Activated naive CD8-positive, alpha-beta T cell treated with anti-CD3 and anti-CD28 coated beads, Interleukin-2, amount 50 U/mL, for 24 hours (primary cell): ENCODE measurements at regions not wholly inside any gene's neighbourhood (a gene's known extent, or its start where the extent isn't known, plus 50 kb on each side); places are given as distances from the start of the nearest gene placed in this dataset.
"Not testable (repeated sequence)": the region's sequence is repeated elsewhere in the genome, so short reads cannot be mapped to it uniquely, and the experiment has no call there.

Source experiments
- ATAC-seq: fragments of 150-1000 bp; cut with Tn5 transposase; one replicate; pipeline ENCODE4 v1.10.0; 2021
- DNase-seq: peaks from one replicate; pipeline ENCODE4 v3.0.0; 2021
- H3K27ac Mint-ChIP-seq: one replicate; pipeline ENCODE4 v1.8.0; 2021; ENCODE audit warnings: mild to moderate bottlenecking, mixed read lengths
- H3K27me3 Mint-ChIP-seq: one replicate; pipeline ENCODE4 v1.8.0; 2021; ENCODE audit warnings: mixed read lengths
- H3K36me3 Mint-ChIP-seq: one replicate; pipeline ENCODE4 v1.8.0; 2021; ENCODE audit warnings: low read depth, mixed read lengths
- H3K4me1 Mint-ChIP-seq: one replicate; pipeline ENCODE4 v1.8.0; 2021; ENCODE audit warnings: mixed read lengths
- H3K4me3 Mint-ChIP-seq: one replicate; pipeline ENCODE4 v1.8.0; 2021; ENCODE audit warnings: mild to moderate bottlenecking, moderate library complexity, mixed read lengths
- H3K9me3 Mint-ChIP-seq: one replicate; pipeline ENCODE4 v1.8.0; 2021; ENCODE audit warnings: mixed read lengths

GRCh38 chr16:47977802-47978201 is 178.0 kb downstream of the ABCC12 start:
- Mint-ChIP-seq H3K27me3 (peaks cover 2% of the 10 kb centered on the region), H3K4me3 (no peak overlapping the region), H3K4me1 (no peaks in the 10 kb centered on the region), H3K36me3 (no peaks in the 10 kb centered on the region), H3K9me3 (peaks cover 3% of the 10 kb centered on the region), H3K27ac (no peak overlapping the region)
- DNase-seq = no peak
- ATAC-seq = no peak

DNA sequence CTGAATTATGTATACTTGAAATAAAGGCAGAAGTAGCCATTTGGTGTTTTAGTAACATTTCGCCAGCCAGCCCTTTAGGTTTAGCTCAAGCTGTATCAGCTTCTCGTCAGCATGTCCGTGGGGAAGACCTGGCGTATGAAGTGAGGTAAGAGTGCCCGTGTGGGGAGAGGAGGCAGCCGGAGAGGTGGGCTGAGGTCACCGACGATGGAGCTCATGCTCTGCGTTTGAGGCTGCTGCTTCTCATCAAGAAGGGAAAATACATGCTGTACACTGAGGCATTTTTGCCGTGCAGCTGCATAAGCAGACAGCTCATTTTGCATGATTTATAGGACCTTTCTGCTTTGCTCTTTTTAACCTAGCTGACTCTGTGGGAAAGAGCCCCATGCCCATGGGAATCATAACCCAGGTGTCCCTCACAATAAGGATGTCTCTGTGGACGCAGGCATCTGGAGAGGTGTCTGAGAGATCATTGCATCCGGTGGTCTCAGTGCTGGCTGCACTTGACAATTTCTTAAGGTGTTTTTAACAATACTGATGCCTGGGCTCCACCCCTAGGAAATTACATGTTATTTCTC is 179.1 kb downstream of the ABCC12 start:
- Mint-ChIP-seq H3K36me3 (no peaks in the 10 kb centered on the region), H3K27me3 (peaks cover 2% of the 10 kb centered on the region), H3K4me3 (no peak overlapping the region), H3K9me3 (peaks cover 3% of the 10 kb centered on the region), H3K27ac (no peak overlapping the region), H3K4me1 (no peaks in the 10 kb centered on the region)
- DNase-seq = no peak
- no peak for ATAC-seq

DNA sequence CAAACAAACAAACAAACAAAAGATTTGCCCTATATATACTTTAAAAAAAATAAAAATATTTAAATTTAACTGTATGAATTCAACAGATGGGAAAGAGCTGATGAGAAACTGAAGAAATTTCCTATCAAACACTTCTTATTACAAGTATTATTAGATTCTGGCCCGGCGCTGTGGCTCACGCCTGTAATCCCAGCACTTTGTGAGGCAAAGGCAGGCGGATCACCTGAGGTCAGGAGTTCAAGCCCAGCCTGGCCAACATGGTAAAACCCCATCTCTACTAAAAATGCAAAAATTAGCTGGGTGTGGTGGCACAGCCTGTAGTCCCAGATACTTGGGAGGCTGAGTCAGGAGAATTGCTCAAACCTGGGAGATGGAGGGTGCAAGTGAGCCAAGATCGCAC is 180.8 kb downstream of the ABCC12 start:
- not testable (repeated sequence) for ATAC-seq, H3K9me3 Mint-ChIP-seq, H3K36me3 Mint-ChIP-seq, H3K4me3 Mint-ChIP-seq, H3K27me3 Mint-ChIP-seq, H3K27ac Mint-ChIP-seq, H3K4me1 Mint-ChIP-seq, DNase-seq

DNA sequence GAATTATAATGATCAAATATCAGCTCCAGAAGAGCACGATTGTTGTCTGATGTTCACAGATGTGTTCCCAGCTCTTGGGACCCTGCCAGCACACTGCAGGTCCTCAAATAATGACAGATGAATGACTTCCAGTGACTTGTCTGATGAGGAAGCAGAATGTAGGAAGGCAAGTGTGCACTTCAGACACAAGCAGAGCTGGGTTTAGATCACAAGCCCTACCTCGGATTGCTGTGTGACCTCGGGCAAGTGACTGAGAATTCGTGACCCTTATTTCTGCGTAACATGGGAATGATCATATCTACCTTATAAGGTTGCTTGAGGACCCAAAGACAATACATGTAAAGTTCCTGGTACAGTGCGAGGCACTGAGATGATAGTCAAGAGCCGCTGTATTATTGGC is 182.2 kb downstream of the ABCC12 start:
- Mint-ChIP-seq H3K36me3 (no peaks in the 10 kb centered on the region), H3K27ac (no peak overlapping the region), H3K4me1 (no peaks in the 10 kb centered on the region), H3K4me3 (no peak overlapping the region), H3K27me3 (peaks cover 2% of the 10 kb centered on the region), H3K9me3 (peaks cover 3% of the 10 kb centered on the region)
- ATAC-seq (no peak), DNase-seq (no peak)

GRCh38 chr16:47972246-47972985 is 183.4 kb downstream of the ABCC12 start:
- peaks cover 2% of the 10 kb centered on the region for H3K27me3 Mint-ChIP-seq

GRCh38 chr16:47971225-47971624 is 184.6 kb downstream of the ABCC12 start:
- no peaks in the 10 kb centered on the region for H3K4me1 Mint-ChIP-seq

More at GRCh38 chr16:47972246-47972985, 183.4 kb downstream of the ABCC12 start:
- H3K36me3 Mint-ChIP-seq = no peaks in the 10 kb centered on the region
- no peak overlapping the region for H3K4me3 Mint-ChIP-seq
- H3K9me3 Mint-ChIP-seq = peaks cover 3% of the 10 kb centered on the region
- no peak overlapping the region for H3K27ac Mint-ChIP-seq
- DNase-seq = no peak
- ATAC-seq = no peak
- H3K4me1 Mint-ChIP-seq = no peaks in the 10 kb centered on the region

GRCh38 chr16:47970291-47970931 is 185.4 kb downstream of the ABCC12 start:
- H3K27ac Mint-ChIP-seq = no peak overlapping the region
- no peak overlapping the region for H3K4me3 Mint-ChIP-seq
- H3K4me1 Mint-ChIP-seq = no peaks in the 10 kb centered on the region
- peaks cover under 1% of the 10 kb centered on the region for H3K9me3 Mint-ChIP-seq
- H3K36me3 Mint-ChIP-seq = no peaks in the 10 kb centered on the region
- ATAC-seq = no peak
- no peak for DNase-seq
- peaks cover 2% of the 10 kb centered on the region for H3K27me3 Mint-ChIP-seq

More at GRCh38 chr16:47971225-47971624, 184.6 kb downstream of the ABCC12 start:
- Mint-ChIP-seq H3K27me3 (peaks cover 2% of the 10 kb centered on the region), H3K4me3 (no peak overlapping the region), H3K27ac (no peak overlapping the region), H3K9me3 (peaks cover 3% of the 10 kb centered on the region), H3K36me3 (no peaks in the 10 kb centered on the region)
- DNase-seq (no peak), ATAC-seq (no peak)

GRCh38 chr16:47967374-47967773 is 188.4 kb downstream of the ABCC12 start:
- Mint-ChIP-seq H3K9me3 (no peaks in the 10 kb centered on the region), H3K27ac (no peak overlapping the region), H3K27me3 (no peaks in the 10 kb centered on the region), H3K36me3 (no peaks in the 10 kb centered on the region), H3K4me1 (no peaks in the 10 kb centered on the region), H3K4me3 (no peak overlapping the region)
- DNase-seq (no peak), ATAC-seq (no peak)

GRCh38 chr16:47966325-47966724 is 189.5 kb downstream of the ABCC12 start:
- Mint-ChIP-seq H3K4me1 (no peaks in the 10 kb centered on the region), H3K27ac (no peak overlapping the region), H3K9me3 (no peaks in the 10 kb centered on the region), H3K4me3 (no peak overlapping the region), H3K27me3 (no peaks in the 10 kb centered on the region), H3K36me3 (no peaks in the 10 kb centered on the region)
- DNase-seq = no peak
- no peak for ATAC-seq

DNA sequence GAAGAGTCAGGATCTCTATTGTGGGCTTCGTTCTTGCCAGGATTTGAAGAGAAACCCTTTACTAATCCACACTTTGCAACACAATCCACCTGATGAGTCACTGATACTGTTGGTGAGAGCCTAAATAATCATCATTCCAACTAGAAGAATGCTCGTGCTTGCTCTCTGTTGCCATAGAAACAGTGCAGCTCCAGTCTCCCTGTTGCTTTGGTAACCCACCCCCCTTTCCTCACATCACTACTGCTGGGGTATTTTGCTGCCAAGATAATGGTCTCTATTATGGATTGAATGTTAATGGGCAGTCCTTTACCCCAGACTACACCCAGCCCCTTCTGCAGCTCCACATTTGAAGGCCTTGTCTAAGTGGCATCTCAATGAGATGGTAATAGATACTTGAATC is 190.4 kb downstream of the ABCC12 start:
- H3K9me3 Mint-ChIP-seq = no peaks in the 10 kb centered on the region
- DNase-seq (no peak), ATAC-seq (no peak)
- H3K4me3 Mint-ChIP-seq = no peak overlapping the region
- no peaks in the 10 kb centered on the region for H3K27me3 Mint-ChIP-seq
- H3K36me3 Mint-ChIP-seq = no peaks in the 10 kb centered on the region
- no peak overlapping the region for H3K27ac Mint-ChIP-seq
- H3K4me1 Mint-ChIP-seq = no peaks in the 10 kb centered on the region

DNA sequence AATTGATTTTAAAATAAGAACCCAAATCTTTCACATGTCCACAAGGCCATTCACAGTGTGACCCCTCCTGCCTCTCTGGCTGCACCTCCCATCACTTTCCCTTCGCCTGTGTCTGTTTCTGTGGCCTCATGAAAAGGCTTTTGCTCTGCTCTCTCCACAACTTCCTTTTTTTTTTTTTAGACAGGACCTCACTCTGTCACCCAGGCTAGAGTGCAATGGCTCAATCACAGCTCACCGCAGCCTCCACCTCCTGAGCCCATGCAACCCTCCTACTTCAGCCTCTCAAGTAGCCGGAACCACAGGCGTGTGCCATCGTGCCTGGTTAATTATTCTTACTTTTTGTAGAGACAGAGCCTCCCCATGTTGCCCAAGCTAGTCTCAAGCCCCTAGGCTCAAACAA is 197.1 kb downstream of the ABCC12 start:
- no peak for ATAC-seq
- no peaks in the 10 kb centered on the region for H3K27me3 Mint-ChIP-seq
- DNase-seq = no peak
- H3K4me3 Mint-ChIP-seq = no peak overlapping the region
- no peak overlapping the region for H3K27ac Mint-ChIP-seq
- H3K36me3 Mint-ChIP-seq = no peaks in the 10 kb centered on the region
- H3K9me3 Mint-ChIP-seq = no peaks in the 10 kb centered on the region
- no peaks in the 10 kb centered on the region for H3K4me1 Mint-ChIP-seq

DNA sequence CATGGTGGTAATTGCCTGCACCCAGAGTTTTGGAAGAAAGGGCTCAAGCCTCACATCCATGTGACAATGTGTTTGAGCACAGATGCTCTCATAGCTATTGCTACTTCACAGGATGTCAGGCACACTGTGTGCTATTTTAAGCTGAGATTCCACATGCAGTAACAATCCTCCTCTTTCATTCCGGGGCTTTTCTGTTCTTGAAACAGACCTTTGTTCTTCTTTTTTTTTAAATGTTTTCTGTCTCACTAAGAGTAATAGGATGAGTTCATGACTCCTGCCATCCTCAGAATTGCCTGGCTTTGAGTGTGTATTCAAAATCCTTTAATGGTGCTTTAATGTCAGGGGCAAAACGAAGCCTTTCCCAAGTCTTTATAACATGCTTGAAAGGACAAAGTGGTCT is 198.9 kb downstream of the ABCC12 start:
- no peaks in the 10 kb centered on the region for H3K27me3 Mint-ChIP-seq
- no peaks in the 10 kb centered on the region for H3K4me1 Mint-ChIP-seq
- ATAC-seq = no peak
- DNase-seq = no peak
- H3K4me3 Mint-ChIP-seq = no peak overlapping the region
- no peaks in the 10 kb centered on the region for H3K9me3 Mint-ChIP-seq
- H3K27ac Mint-ChIP-seq = no peak overlapping the region
- H3K36me3 Mint-ChIP-seq = no peaks in the 10 kb centered on the region

DNA sequence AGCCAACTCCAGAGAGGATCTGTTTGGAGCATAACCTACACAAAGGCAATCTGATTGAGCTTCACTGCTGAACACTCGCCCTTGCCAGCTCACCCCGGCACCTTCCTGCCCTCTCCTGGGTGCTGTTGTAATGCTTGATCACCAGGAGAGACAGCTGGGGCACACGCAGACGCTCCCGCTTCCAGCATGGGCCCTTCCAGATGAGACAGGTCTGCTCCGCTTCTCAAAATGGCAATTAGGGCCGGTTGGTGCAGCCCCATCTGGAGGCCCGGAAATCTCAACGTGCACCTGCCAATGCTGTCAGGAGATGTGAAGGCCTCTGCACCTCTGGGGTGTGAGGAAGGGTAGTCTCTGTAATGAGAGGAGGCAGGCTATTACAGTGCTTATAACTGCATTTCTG is 206.1 kb downstream of the ABCC12 start:
- DNase-seq (no peak), ATAC-seq (no peak)
- Mint-ChIP-seq H3K36me3 (no peaks in the 10 kb centered on the region), H3K4me3 (no peak overlapping the region), H3K9me3 (no peaks in the 10 kb centered on the region), H3K27ac (no peak overlapping the region), H3K4me1 (no peaks in the 10 kb centered on the region), H3K27me3 (no peaks in the 10 kb centered on the region)

DNA sequence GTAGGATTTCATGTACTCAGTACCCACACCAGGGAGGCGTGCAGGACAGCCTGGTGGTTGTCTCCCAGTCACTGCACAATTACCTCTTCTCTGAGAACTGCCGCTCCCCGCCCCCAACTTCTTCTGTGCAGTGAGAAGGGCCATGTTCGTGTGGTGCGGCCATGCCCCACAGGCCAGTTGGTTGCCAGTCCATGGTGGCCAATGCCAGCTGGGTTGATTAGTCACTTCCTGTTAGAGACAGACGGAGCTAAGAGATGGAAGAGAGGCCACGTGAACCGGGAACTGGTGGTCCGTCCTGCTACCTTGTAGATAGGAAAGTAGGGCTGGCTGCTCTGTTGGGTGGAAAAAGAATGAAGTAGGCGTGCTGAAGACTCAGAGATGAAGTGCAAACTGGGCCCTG is 206.5 kb downstream of the ABCC12 start:
- Mint-ChIP-seq H3K9me3 (no peaks in the 10 kb centered on the region), H3K27me3 (no peaks in the 10 kb centered on the region), H3K27ac (no peak overlapping the region), H3K4me1 (no peaks in the 10 kb centered on the region), H3K36me3 (no peaks in the 10 kb centered on the region), H3K4me3 (no peak overlapping the region)
- ATAC-seq (no peak), DNase-seq (no peak)

DNA sequence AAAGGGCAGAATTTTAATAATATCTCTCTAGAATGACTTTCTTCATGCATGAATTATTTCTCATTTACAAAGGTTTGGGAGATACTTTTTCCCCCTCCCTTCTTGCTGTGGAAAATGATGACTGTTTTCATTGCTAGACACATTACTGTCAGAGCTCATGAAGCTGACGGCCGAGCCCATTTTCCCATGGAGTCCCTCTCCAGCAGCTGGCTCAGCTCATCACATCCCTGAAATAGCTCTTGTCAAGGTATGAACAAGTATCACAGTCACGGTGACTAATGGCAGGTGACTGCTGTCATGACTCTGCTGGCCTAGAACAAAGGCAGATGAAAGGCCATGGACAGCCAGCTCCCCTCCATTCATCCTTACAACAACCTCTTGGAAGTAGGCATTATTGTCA is 208.1 kb downstream of the ABCC12 start:
- ATAC-seq (no peak), DNase-seq (no peak)
- no peaks in the 10 kb centered on the region for H3K9me3 Mint-ChIP-seq
- H3K4me1 Mint-ChIP-seq = no peaks in the 10 kb centered on the region
- H3K36me3 Mint-ChIP-seq = no peaks in the 10 kb centered on the region
- H3K27me3 Mint-ChIP-seq = peaks cover 2% of the 10 kb centered on the region
- H3K4me3 Mint-ChIP-seq = no peak overlapping the region
- H3K27ac Mint-ChIP-seq = no peak overlapping the region
